ENCODE measurements at regions not wholly inside any gene's neighbourhood (a gene's known extent, or its start where the extent isn't known, plus 50 kb on each side); places are given as distances from the start of the nearest gene placed in this dataset.

GRCh38 chr14:100408350-100409002 lies 85.3 kb downstream of the SLC25A47 start:
- TF ChIP-seq CTCF (conservative IDR thresholded peaks at IDR 0.05), result no peak
- TF ChIP-seq EZH2 (IDR thresholded peaks at IDR 0.05; ENCODE audit: low read depth), result no peak
